SU-DHL-6 (cell line): ENCODE measurements at regions not wholly inside any gene's neighbourhood (a gene's known extent, or its start where the extent isn't known, plus 50 kb on each side); places are given as distances from the start of the nearest gene placed in this dataset.

Source experiments
- CTCF ChIP-seq: fragments of 200-600 bp; sonication (generic); IDR thresholded peaks from one replicate; pipeline ENCODE4 v1.5.1; 2017; ENCODE audit warnings: antibody characterized with exemption, mild to moderate bottlenecking, low read length, moderate library complexity; ENCODE audit not compliant: insufficient read depth, poor library complexity, severe bottlenecking
- EZH2phosphoT487 ChIP-seq: fragments of 200-600 bp; sonication (generic), shearing (Covaris generic); conservative IDR thresholded peaks from 2 replicates; pipeline ENCODE4 v1.6.1; 2018; ENCODE audit warnings: mild to moderate bottlenecking, antibody characterized with exemption, low read length, moderate library complexity, mixed read lengths

GRCh38 chr9:120175031-120175430, 404.9 kb downstream of the CDK5RAP2 start:
- TF ChIP-seq CTCF (no peak), EZH2phosphoT487 (no peak)
